HG03565 (cell line): ENCODE measurements at regions not wholly inside any gene's neighbourhood (a gene's known extent, or its start where the extent isn't known, plus 50 kb on each side); places are given as distances from the start of the nearest gene placed in this dataset.

ENCODE experiments used
- ATAC-seq: cut with Tn5 transposase; IDR thresholded peaks from one replicate; pipeline ENCODE4 v1.9.1; 2021; ENCODE audit warnings: mild to moderate bottlenecking, moderate library complexity; ENCODE audit not compliant: unreplicated experiment

GRCh38 chr14:82270286-82270685, 736.6 kb upstream of the SEL1L start:
- no peak for ATAC-seq

- ATAC-seq = no peak
Measured at GRCh38 chr14:82298811-82299210, 765.2 kb upstream of the SEL1L start.

- no peak for ATAC-seq
Measured at GRCh38 chr14:82309199-82309598, 775.5 kb upstream of the SEL1L start.

GRCh38 chr14:82313889-82314288, 780.2 kb upstream of the SEL1L start:
- ATAC-seq = no peak

- no peak for ATAC-seq
Measured at GRCh38 chr14:82328442-82328841, 794.8 kb upstream of the SEL1L start.

- no peak for ATAC-seq
Measured at GRCh38 chr14:82341261-82341810, 807.7 kb upstream of the SEL1L start.

- no peak for ATAC-seq
Measured at GRCh38 chr14:82342596-82342995, 808.9 kb upstream of the SEL1L start.

- no peak for ATAC-seq
Measured at GRCh38 chr14:82345184-82345583, 811.5 kb upstream of the SEL1L start.

GRCh38 chr14:82354126-82354525, 820.5 kb upstream of the SEL1L start:
- no peak for ATAC-seq

- ATAC-seq = no peak
Measured at GRCh38 chr14:82359201-82359600, 825.5 kb upstream of the SEL1L start.

GRCh38 chr14:82362452-82362851, 828.8 kb upstream of the SEL1L start:
- ATAC-seq = no peak

- no peak for ATAC-seq
Measured at GRCh38 chr14:82365471-82365870, 831.8 kb upstream of the SEL1L start.

GRCh38 chr14:82366803-82367202, 833.1 kb upstream of the SEL1L start:
- no peak for ATAC-seq

- ATAC-seq = no peak
Measured at GRCh38 chr14:82379291-82379690, 845.6 kb upstream of the SEL1L start.

- ATAC-seq = no peak
Measured at GRCh38 chr14:82385048-82385447, 851.4 kb upstream of the SEL1L start.

GRCh38 chr14:82387699-82388098, 854.0 kb upstream of the SEL1L start:
- no peak for ATAC-seq

- ATAC-seq = no peak
Measured at GRCh38 chr14:82388488-82388887, 854.8 kb upstream of the SEL1L start.

GRCh38 chr14:82390586-82390985, 856.9 kb upstream of the SEL1L start:
- ATAC-seq = no peak

GRCh38 chr14:82394916-82395315, 861.3 kb upstream of the SEL1L start:
- no peak for ATAC-seq

- ATAC-seq = no peak
Measured at GRCh38 chr14:82398256-82398655, 864.6 kb upstream of the SEL1L start.

GRCh38 chr14:82403987-82404386, 870.3 kb upstream of the SEL1L start:
- no peak for ATAC-seq

- no peak for ATAC-seq
Measured at GRCh38 chr14:82410064-82410463, 876.4 kb upstream of the SEL1L start.

GRCh38 chr14:82411298-82411697, 877.6 kb upstream of the SEL1L start:
- no peak for ATAC-seq

- ATAC-seq = peak; percentile 52
Measured at GRCh38 chr14:82412545-82412944, 878.9 kb upstream of the SEL1L start.
